ENCODE measurements at regions not wholly inside any gene's neighbourhood (a gene's known extent, or its start where the extent isn't known, plus 50 kb on each side); places are given as distances from the start of the nearest gene placed in this dataset.

DNA sequence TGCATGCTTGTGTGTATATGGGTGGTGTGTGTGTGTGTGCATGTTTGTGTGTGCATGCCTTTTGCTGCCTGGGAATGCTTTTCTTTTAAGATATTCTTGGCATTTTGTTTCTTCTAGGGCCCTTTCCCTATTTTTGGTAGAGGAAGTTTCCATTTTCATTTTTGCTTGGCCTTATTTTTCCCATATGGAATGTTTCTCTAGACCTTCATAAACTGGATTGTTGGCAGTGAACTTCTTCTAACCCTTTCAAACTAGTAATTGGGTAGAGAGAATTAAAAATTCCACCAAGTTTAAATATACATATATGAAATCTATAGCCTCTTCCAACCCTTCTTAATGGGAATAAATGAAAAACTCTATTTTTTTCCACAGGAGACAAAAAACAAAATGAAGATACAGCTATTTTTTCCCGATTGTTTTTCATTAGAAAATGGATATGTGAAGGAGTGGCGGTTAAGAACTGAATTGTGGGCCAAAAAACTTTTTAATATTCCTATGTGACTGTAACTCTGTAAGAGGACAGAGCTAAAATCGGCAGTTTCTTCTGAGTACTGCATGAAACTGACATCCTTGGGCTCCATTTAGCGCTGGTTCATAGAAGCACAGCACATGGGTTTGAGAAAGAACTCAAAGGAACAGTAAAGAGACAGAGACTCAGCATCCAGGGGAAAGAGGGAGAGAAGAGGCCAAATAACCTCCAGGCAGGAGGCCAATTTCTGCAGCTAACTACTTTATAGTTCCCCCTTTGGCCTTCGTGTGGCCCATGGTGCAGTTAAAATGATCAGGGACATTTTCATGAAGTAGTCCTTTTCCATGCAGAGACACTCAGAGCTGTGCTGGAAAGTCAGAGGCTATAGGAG lies 102.1 kb downstream of the TMEM170B start:
- Histone ChIP-seq H3K27ac (ENCODE audit: low read length, poor library complexity, severe bottlenecking) (no peak overlapping the region), H3K14ac (ENCODE audit: low read length in 2 of 2) (no peak overlapping the region), H2AFZ (ENCODE audit: low read depth, low read length) (no peak overlapping the region), H2BK15ac (ENCODE audit: low read depth, poor library complexity, severe bottlenecking) (no peak overlapping the region), H3K79me1 (replicated peaks; ENCODE audit: low read length, poor library complexity, severe bottlenecking) (no peaks in the 10 kb centered on the region), H3K18ac (ENCODE audit: low read depth in 1 of 2, low read length in 2 of 2) (no peak overlapping the region), H3K4ac (ENCODE audit: low read depth in 1 of 2, low read length in 2 of 2) (no peak overlapping the region), H3K9me3 (ENCODE audit: control insufficient read depth, low read length) (no peaks in the 10 kb centered on the region), H3K36me3 (ENCODE audit: control insufficient read depth in 1 of 2, insufficient read depth in 2 of 2, low read depth in 1 of 2, low read length in 2 of 2) (no peaks in the 10 kb centered on the region), H3K9ac (ENCODE audit: low read length) (no peak overlapping the region), H3K27me3 (ENCODE audit: control insufficient read depth in 1 of 2, insufficient read depth in 1 of 2, low read length in 2 of 2) (no peaks in the 10 kb centered on the region), H3K4me1 (ENCODE audit: control insufficient read depth, insufficient read depth, low read depth, low read length) (peaks cover 5% of the 10 kb centered on the region), H3K4me2 (ENCODE audit: low read length, poor library complexity, severe bottlenecking) (no peak overlapping the region), H4K8ac (ENCODE audit: low read length) (no peak overlapping the region), H3K23ac (ENCODE audit: low read length in 2 of 2) (no peak overlapping the region), H2BK5ac (ENCODE audit: low read depth, low read length, poor library complexity, severe bottlenecking) (no peak overlapping the region), H3K4me3 (ENCODE audit: insufficient read depth in 1 of 2, low read depth in 1 of 2, low read length in 2 of 2) (no peak overlapping the region), H4K91ac (ENCODE audit: low read length) (no peak overlapping the region), H2BK12ac (ENCODE audit: low read length in 2 of 2) (no peak overlapping the region), H2BK120ac (ENCODE audit: low read depth, low read length) (no peak overlapping the region), H2AK5ac (ENCODE audit: low read length, severe bottlenecking) (peak overlapping the region; percentile 20)
- 97% methylated on average over 5 of the region's 5 CpGs for WGBS
- no peak for DNase-seq

DNA sequence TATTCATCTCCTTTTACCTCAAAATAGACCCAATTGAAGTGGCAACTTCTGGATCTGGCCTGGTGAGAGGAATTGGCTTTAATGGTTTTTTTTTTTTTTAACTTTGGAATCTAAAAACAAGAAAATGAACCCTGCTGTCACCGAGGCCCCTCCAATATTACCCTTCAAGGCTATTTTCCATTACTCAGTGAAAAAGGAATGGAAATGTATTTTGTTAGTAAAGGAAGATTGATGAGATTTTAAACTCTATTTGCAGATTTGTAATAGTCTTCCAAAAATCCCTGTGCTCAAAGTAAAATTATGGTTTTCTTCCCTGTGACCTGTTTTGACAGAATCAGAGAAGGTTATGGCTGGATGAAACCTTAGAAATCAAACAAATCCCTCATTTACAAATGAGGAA lies 102.9 kb downstream of the TMEM170B start:
- H2BK12ac ChIP-seq (ENCODE audit: low read length in 2 of 2) = no peak overlapping the region
- no peaks in the 10 kb centered on the region for H3K9me3 ChIP-seq (ENCODE audit: control insufficient read depth, low read length)
- H2AK5ac ChIP-seq (ENCODE audit: low read length, severe bottlenecking) = no peak overlapping the region
- no peak overlapping the region for H3K4me3 ChIP-seq (ENCODE audit: insufficient read depth in 1 of 2, low read depth in 1 of 2, low read length in 2 of 2)
- H3K4me2 ChIP-seq (ENCODE audit: low read length, poor library complexity, severe bottlenecking) = no peak overlapping the region
- no peak overlapping the region for H4K8ac ChIP-seq (ENCODE audit: low read length)
- no peaks in the 10 kb centered on the region for H3K27me3 ChIP-seq (ENCODE audit: control insufficient read depth in 1 of 2, insufficient read depth in 1 of 2, low read length in 2 of 2)
- no peak overlapping the region for H3K14ac ChIP-seq (ENCODE audit: low read length in 2 of 2)
- no peak overlapping the region for H2BK120ac ChIP-seq (ENCODE audit: low read depth, low read length)
- H2BK5ac ChIP-seq (ENCODE audit: low read depth, low read length, poor library complexity, severe bottlenecking) = no peak overlapping the region
- H3K4me1 ChIP-seq (ENCODE audit: control insufficient read depth, insufficient read depth, low read depth, low read length) = peaks cover 1% of the 10 kb centered on the region
- H3K36me3 ChIP-seq (ENCODE audit: control insufficient read depth in 1 of 2, insufficient read depth in 2 of 2, low read depth in 1 of 2, low read length in 2 of 2) = no peaks in the 10 kb centered on the region
- H2BK15ac ChIP-seq (ENCODE audit: low read depth, poor library complexity, severe bottlenecking) = no peak overlapping the region
- no peaks in the 10 kb centered on the region for H3K79me1 ChIP-seq (replicated peaks; ENCODE audit: low read length, poor library complexity, severe bottlenecking)
- H3K23ac ChIP-seq (ENCODE audit: low read length in 2 of 2) = no peak overlapping the region
- H3K9ac ChIP-seq (ENCODE audit: low read length) = no peak overlapping the region
- DNase-seq = no peak
- no peak overlapping the region for H3K27ac ChIP-seq (ENCODE audit: low read length, poor library complexity, severe bottlenecking)
- no peak overlapping the region for H3K18ac ChIP-seq (ENCODE audit: low read depth in 1 of 2, low read length in 2 of 2)
- H4K91ac ChIP-seq (ENCODE audit: low read length) = no peak overlapping the region
- H3K4ac ChIP-seq (ENCODE audit: low read depth in 1 of 2, low read length in 2 of 2) = no peak overlapping the region
- no CpG with 5 or more reads among the region's 1 CpG for WGBS
- H2AFZ ChIP-seq (ENCODE audit: low read depth, low read length) = no peak overlapping the region

DNA sequence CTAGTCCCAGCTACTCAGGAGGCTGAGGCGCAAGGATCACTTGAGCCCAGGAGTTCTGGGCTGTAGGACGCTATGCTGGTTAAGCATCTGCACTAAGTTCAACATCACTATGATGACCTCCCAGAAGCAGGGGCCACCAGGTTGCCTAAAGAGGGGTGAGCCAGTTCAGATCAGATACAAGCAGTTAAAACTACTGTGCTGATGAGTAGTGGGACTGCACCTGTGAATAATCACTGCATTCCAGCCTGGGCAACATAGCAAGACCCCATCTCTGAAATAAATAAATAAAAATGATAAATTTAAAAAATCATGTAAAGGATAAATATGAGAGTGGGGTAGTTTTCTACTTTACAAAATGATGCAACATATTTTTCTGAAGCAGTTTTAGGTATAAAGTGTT lies 106.5 kb downstream of the TMEM170B start:
- H3K18ac ChIP-seq (ENCODE audit: low read depth in 1 of 2, low read length in 2 of 2) = no peak overlapping the region
- H3K4me2 ChIP-seq (ENCODE audit: low read length, poor library complexity, severe bottlenecking) = no peak overlapping the region
- no peaks in the 10 kb centered on the region for H3K79me1 ChIP-seq (replicated peaks; ENCODE audit: low read length, poor library complexity, severe bottlenecking)
- 100% methylated on average over 2 of the region's 2 CpGs for WGBS
- no peak for DNase-seq
- no peak overlapping the region for H2BK120ac ChIP-seq (ENCODE audit: low read depth, low read length)
- H3K4ac ChIP-seq (ENCODE audit: low read depth in 1 of 2, low read length in 2 of 2) = no peak overlapping the region
- no peak overlapping the region for H2BK12ac ChIP-seq (ENCODE audit: low read length in 2 of 2)
- H3K36me3 ChIP-seq (ENCODE audit: control insufficient read depth in 1 of 2, insufficient read depth in 2 of 2, low read depth in 1 of 2, low read length in 2 of 2) = peaks cover 0 to 3% of the 10 kb centered on the region in 2 experiments
- H4K8ac ChIP-seq (ENCODE audit: low read length) = no peak overlapping the region
- H3K9me3 ChIP-seq (ENCODE audit: control insufficient read depth, low read length) = no peaks in the 10 kb centered on the region
- H3K4me3 ChIP-seq (ENCODE audit: insufficient read depth in 1 of 2, low read depth in 1 of 2, low read length in 2 of 2) = no peak overlapping the region
- no peak overlapping the region for H2BK15ac ChIP-seq (ENCODE audit: low read depth, poor library complexity, severe bottlenecking)
- no peak overlapping the region for H2AK5ac ChIP-seq (ENCODE audit: low read length, severe bottlenecking)
- no peak overlapping the region for H4K91ac ChIP-seq (ENCODE audit: low read length)
- H3K14ac ChIP-seq (ENCODE audit: low read length in 2 of 2) = no peak overlapping the region
- H2AFZ ChIP-seq (ENCODE audit: low read depth, low read length) = no peak overlapping the region
- H2BK5ac ChIP-seq (ENCODE audit: low read depth, low read length, poor library complexity, severe bottlenecking) = no peak overlapping the region
- H3K27me3 ChIP-seq (ENCODE audit: control insufficient read depth in 1 of 2, insufficient read depth in 1 of 2, low read length in 2 of 2) = no peaks in the 10 kb centered on the region
- H3K27ac ChIP-seq (ENCODE audit: low read length, poor library complexity, severe bottlenecking) = no peak overlapping the region
- H3K9ac ChIP-seq (ENCODE audit: low read length) = no peak overlapping the region
- no peak overlapping the region for H3K23ac ChIP-seq (ENCODE audit: low read length in 2 of 2)
- H3K4me1 ChIP-seq (ENCODE audit: control insufficient read depth, insufficient read depth, low read depth, low read length) = no peaks in the 10 kb centered on the region

DNA sequence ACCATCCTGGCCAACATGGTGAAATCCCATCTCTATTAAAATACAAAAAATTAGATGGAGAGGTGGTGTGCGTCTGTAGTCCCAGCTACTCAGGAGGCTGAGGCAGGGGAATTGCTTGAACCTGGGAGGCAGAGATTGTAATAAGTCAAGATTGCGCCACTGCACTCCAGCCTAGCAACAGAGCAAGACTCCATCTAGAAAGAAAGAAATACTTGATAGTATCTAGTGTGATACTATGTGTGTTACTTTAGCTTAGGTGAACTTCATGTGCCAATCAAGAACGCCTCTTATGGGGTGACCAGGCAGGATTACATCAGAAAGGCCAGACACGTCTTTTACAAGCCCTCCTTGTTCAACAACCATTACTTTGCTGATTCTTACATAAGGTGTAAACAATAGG lies 107.1 kb downstream of the TMEM170B start:
- Histone ChIP-seq H3K23ac (ENCODE audit: low read length in 2 of 2) (no peak overlapping the region), H3K9me3 (ENCODE audit: control insufficient read depth, low read length) (no peaks in the 10 kb centered on the region), H3K27me3 (ENCODE audit: control insufficient read depth in 1 of 2, insufficient read depth in 1 of 2, low read length in 2 of 2) (no peaks in the 10 kb centered on the region), H3K18ac (ENCODE audit: low read depth in 1 of 2, low read length in 2 of 2) (no peak overlapping the region), H3K27ac (ENCODE audit: low read length, poor library complexity, severe bottlenecking) (no peak overlapping the region), H3K79me1 (replicated peaks; ENCODE audit: low read length, poor library complexity, severe bottlenecking) (no peaks in the 10 kb centered on the region), H2AFZ (ENCODE audit: low read depth, low read length) (no peak overlapping the region), H2BK5ac (ENCODE audit: low read depth, low read length, poor library complexity, severe bottlenecking) (no peak overlapping the region), H3K4ac (ENCODE audit: low read depth in 1 of 2, low read length in 2 of 2) (no peak overlapping the region), H3K4me2 (ENCODE audit: low read length, poor library complexity, severe bottlenecking) (no peak overlapping the region), H4K8ac (ENCODE audit: low read length) (no peak overlapping the region), H3K14ac (ENCODE audit: low read length in 2 of 2) (no peak overlapping the region), H2BK15ac (ENCODE audit: low read depth, poor library complexity, severe bottlenecking) (no peak overlapping the region), H4K91ac (ENCODE audit: low read length) (no peak overlapping the region), H2AK5ac (ENCODE audit: low read length, severe bottlenecking) (peak overlapping the region; percentile 89), H3K9ac (ENCODE audit: low read length) (no peak overlapping the region), H3K4me3 (ENCODE audit: insufficient read depth in 1 of 2, low read depth in 1 of 2, low read length in 2 of 2) (no peak overlapping the region), H2BK120ac (ENCODE audit: low read depth, low read length) (no peak overlapping the region), H2BK12ac (ENCODE audit: low read length in 2 of 2) (peak overlapping the region in 1 of 2 experiments; percentile 10), H3K36me3 (ENCODE audit: control insufficient read depth in 1 of 2, insufficient read depth in 2 of 2, low read depth in 1 of 2, low read length in 2 of 2) (peaks cover 0 to 3% of the 10 kb centered on the region in 2 experiments), H3K4me1 (ENCODE audit: control insufficient read depth, insufficient read depth, low read depth, low read length) (no peaks in the 10 kb centered on the region)
- no peak for DNase-seq
- 100% methylated on average over 3 of the region's 4 CpGs for WGBS

All from mesenchymal stem cell (in vitro differentiated cells and primary cell).